ENCODE measurements at regions not wholly inside any gene's neighbourhood (a gene's known extent, or its start where the extent isn't known, plus 50 kb on each side); places are given as distances from the start of the nearest gene placed in this dataset.

- intact Hi-C loops (cut with DNase I) = no loop called here
- H3K27ac ChIP-seq (ENCODE audit: low read depth in 2 of 2, low read length in 2 of 2) = no peak overlapping the region
- no peak overlapping the region for H3K9ac ChIP-seq (ENCODE audit: low read length in 3 of 3)
- peak in 1 of 5 donors; percentile 69 for DNase-seq
- H3K27me3 ChIP-seq (ENCODE audit: control insufficient read depth, insufficient read depth, low read length) = no peaks in the 10 kb centered on the region
- no peaks in the 10 kb centered on the region for H3K9me3 ChIP-seq (ENCODE audit: control insufficient read depth in 2 of 3, insufficient read depth in 1 of 3, low read length in 3 of 3)
- TF ChIP-seq CTCF (IDR thresholded peaks at IDR 0.05; ENCODE audit: borderline replicate concordance, extremely low read depth, insufficient read depth) = no peak
- H3K36me3 ChIP-seq (ENCODE audit: control insufficient read depth in 2 of 3, insufficient read depth in 3 of 3, low read length in 3 of 3) = no peaks in the 10 kb centered on the region
- FAIRE-seq = no peak
- peaks cover 0 to 2% (median 0%) of the 10 kb centered on the region in 3 donors for H3K4me1 ChIP-seq (ENCODE audit: control insufficient read depth in 2 of 3, insufficient read depth in 2 of 3, low read depth in 1 of 3, low read length in 3 of 3)
- H3K4me3 ChIP-seq (ENCODE audit: low read length in 3 of 3) = no peak overlapping the region
Observed at GRCh38 chr1:25024615-25025350, 94.7 kb upstream of the RUNX3 start.

GRCh38 chr1:25023826-25024225 is 93.8 kb upstream of the RUNX3 start:
- no peak overlapping the region for H3K27ac ChIP-seq (ENCODE audit: low read depth in 2 of 2, low read length in 2 of 2)
- FAIRE-seq = no peak
- TF ChIP-seq CTCF (IDR thresholded peaks at IDR 0.05; ENCODE audit: borderline replicate concordance, extremely low read depth, insufficient read depth) = no peak
- H3K36me3 ChIP-seq (ENCODE audit: control insufficient read depth in 2 of 3, insufficient read depth in 3 of 3, low read length in 3 of 3) = no peaks in the 10 kb centered on the region
- H3K9ac ChIP-seq (ENCODE audit: low read length in 3 of 3) = no peak overlapping the region
- H3K9me3 ChIP-seq (ENCODE audit: control insufficient read depth in 2 of 3, insufficient read depth in 1 of 3, low read length in 3 of 3) = no peaks in the 10 kb centered on the region
- no peaks in the 10 kb centered on the region for H3K27me3 ChIP-seq (ENCODE audit: control insufficient read depth, insufficient read depth, low read length)
- intact Hi-C loops (cut with DNase I) = no loop called here
- DNase-seq = peak in 1 of 5 donors; percentile 36
- H3K4me3 ChIP-seq (ENCODE audit: low read length in 3 of 3) = no peak overlapping the region
- peaks cover 0 to 2% (median 0%) of the 10 kb centered on the region in 3 donors for H3K4me1 ChIP-seq (ENCODE audit: control insufficient read depth in 2 of 3, insufficient read depth in 2 of 3, low read depth in 1 of 3, low read length in 3 of 3)

GRCh38 chr1:25023190-25023578 is 93.1 kb upstream of the RUNX3 start:
- Histone ChIP-seq H3K27me3 (ENCODE audit: control insufficient read depth, insufficient read depth, low read length) (no peaks in the 10 kb centered on the region), H3K4me1 (ENCODE audit: control insufficient read depth in 2 of 3, insufficient read depth in 2 of 3, low read depth in 1 of 3, low read length in 3 of 3) (peaks cover 0 to 2% (median 0%) of the 10 kb centered on the region in 3 donors), H3K4me3 (ENCODE audit: low read length in 3 of 3) (no peak overlapping the region), H3K9ac (ENCODE audit: low read length in 3 of 3) (no peak overlapping the region), H3K36me3 (ENCODE audit: control insufficient read depth in 2 of 3, insufficient read depth in 3 of 3, low read length in 3 of 3) (no peaks in the 10 kb centered on the region), H3K27ac (ENCODE audit: low read depth in 2 of 2, low read length in 2 of 2) (no peak overlapping the region), H3K9me3 (ENCODE audit: control insufficient read depth in 2 of 3, insufficient read depth in 1 of 3, low read length in 3 of 3) (no peaks in the 10 kb centered on the region)
- no peak for TF ChIP-seq CTCF (IDR thresholded peaks at IDR 0.05; ENCODE audit: borderline replicate concordance, extremely low read depth, insufficient read depth)
- intact Hi-C loops (cut with DNase I) = no loop called here
- no peak for DNase-seq
- no peak for FAIRE-seq
